ENCODE measurements at regions not wholly inside any gene's neighbourhood (a gene's known extent, or its start where the extent isn't known, plus 50 kb on each side); places are given as distances from the start of the nearest gene placed in this dataset.

DNA sequence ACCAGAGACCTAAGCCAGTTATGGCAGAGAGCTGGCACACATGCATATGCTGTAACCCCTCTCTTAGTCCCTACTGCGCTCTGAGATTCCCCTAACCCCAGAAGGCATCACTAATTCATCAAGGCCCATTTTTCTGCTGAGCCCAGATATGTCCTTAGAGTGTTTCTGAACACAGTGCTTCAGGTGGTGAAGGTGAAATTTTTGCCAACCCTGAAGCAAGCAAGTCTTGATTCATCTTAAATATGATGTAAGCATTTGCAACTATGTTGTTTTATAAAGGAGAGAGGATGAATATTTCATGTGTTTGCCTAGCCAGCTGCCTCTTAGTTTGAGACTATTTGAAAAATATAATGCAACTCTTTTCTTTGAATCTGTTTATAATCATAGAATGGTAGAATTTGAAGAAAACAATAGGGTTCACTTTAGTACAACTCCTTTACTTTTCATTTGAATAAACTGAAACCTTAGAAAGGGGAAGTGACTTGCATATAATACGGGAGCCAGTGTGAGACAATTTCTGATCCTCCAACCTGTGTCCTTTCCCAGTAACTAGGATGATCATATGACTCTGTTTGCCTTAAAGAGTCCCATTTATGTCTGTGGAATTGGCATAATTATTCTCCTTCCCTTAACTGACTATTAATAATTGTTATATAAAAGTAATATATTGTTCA, 194.3 kb upstream of the MTNR1B start:
- H3K9me3 Mint-ChIP-seq = no peaks in the 10 kb centered on the region
- no peak for TF ChIP-seq EZH2phosphoT487 (IDR thresholded peaks at IDR 0.05; ENCODE audit: unreplicated experiment)
- TF ChIP-seq ZNF114 (CRISPR knock-in tag; IDR thresholded peaks at IDR 0.05) = no peak
- TF ChIP-seq, protein P1, sequence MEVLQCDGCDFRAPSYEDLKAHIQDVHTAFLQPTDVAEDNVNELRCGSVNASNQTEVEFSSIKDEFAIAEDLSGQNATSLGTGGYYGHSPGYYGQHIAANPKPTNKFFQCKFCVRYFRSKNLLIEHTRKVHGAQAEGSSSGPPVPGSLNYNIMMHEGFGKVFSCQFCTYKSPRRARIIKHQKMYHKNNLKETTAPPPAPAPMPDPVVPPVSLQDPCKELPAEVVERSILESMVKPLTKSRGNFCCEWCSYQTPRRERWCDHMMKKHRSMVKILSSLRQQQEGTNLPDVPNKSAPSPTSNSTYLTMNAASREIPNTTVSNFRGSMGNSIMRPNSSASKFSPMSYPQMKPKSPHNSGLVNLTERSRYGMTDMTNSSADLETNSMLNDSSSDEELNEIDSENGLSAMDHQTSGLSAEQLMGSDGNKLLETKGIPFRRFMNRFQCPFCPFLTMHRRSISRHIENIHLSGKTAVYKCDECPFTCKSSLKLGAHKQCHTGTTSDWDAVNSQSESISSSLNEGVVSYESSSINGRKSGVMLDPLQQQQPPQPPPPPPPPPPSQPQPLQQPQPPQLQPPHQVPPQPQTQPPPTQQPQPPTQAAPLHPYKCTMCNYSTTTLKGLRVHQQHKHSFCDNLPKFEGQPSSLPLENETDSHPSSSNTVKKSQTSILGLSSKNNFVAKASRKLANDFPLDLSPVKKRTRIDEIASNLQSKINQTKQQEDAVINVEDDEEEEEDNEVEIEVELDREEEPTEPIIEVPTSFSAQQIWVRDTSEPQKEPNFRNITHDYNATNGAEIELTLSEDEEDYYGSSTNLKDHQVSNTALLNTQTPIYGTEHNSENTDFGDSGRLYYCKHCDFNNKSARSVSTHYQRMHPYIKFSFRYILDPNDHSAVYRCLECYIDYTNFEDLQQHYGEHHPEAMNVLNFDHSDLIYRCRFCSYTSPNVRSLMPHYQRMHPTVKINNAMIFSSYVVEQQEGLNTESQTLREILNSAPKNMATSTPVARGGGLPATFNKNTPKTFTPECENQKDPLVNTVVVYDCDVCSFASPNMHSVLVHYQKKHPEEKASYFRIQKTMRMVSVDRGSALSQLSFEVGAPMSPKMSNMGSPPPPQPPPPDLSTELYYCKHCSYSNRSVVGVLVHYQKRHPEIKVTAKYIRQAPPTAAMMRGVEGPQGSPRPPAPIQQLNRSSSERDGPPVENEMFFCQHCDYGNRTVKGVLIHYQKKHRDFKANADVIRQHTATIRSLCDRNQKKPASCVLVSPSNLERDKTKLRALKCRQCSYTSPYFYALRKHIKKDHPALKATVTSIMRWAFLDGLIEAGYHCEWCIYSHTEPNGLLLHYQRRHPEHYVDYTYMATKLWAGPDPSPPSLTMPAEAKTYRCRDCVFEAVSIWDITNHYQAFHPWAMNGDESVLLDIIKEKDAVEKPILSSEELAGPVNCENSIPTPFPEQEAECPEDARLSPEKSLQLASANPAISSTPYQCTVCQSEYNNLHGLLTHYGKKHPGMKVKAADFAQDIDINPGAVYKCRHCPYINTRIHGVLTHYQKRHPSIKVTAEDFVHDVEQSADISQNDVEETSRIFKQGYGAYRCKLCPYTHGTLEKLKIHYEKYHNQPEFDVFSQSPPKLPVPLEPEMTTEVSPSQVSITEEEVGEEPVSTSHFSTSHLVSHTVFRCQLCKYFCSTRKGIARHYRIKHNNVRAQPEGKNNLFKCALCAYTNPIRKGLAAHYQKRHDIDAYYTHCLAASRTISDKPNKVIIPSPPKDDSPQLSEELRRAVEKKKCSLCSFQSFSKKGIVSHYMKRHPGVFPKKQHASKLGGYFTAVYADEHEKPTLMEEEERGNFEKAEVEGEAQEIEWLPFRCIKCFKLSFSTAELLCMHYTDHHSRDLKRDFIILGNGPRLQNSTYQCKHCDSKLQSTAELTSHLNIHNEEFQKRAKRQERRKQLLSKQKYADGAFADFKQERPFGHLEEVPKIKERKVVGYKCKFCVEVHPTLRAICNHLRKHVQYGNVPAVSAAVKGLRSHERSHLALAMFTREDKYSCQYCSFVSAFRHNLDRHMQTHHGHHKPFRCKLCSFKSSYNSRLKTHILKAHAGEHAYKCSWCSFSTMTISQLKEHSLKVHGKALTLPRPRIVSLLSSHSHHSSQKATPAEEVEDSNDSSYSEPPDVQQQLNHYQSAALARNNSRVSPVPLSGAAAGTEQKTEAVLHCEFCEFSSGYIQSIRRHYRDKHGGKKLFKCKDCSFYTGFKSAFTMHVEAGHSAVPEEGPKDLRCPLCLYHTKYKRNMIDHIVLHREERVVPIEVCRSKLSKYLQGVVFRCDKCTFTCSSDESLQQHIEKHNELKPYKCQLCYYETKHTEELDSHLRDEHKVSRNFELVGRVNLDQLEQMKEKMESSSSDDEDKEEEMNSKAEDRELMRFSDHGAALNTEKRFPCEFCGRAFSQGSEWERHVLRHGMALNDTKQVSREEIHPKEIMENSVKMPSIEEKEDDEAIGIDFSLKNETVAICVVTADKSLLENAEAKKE (CRISPR knock-in tag; IDR thresholded peaks at IDR 0.05) = no peak
- TF ChIP-seq EZH2 (IDR thresholded peaks at IDR 0.05; ENCODE audit: low read depth, unreplicated experiment) = no peak
- TF ChIP-seq CREB1 (CRISPR knock-in tag; IDR thresholded peaks at IDR 0.05; ENCODE audit: low read depth) = no peak
- TF ChIP-seq, protein P2, sequence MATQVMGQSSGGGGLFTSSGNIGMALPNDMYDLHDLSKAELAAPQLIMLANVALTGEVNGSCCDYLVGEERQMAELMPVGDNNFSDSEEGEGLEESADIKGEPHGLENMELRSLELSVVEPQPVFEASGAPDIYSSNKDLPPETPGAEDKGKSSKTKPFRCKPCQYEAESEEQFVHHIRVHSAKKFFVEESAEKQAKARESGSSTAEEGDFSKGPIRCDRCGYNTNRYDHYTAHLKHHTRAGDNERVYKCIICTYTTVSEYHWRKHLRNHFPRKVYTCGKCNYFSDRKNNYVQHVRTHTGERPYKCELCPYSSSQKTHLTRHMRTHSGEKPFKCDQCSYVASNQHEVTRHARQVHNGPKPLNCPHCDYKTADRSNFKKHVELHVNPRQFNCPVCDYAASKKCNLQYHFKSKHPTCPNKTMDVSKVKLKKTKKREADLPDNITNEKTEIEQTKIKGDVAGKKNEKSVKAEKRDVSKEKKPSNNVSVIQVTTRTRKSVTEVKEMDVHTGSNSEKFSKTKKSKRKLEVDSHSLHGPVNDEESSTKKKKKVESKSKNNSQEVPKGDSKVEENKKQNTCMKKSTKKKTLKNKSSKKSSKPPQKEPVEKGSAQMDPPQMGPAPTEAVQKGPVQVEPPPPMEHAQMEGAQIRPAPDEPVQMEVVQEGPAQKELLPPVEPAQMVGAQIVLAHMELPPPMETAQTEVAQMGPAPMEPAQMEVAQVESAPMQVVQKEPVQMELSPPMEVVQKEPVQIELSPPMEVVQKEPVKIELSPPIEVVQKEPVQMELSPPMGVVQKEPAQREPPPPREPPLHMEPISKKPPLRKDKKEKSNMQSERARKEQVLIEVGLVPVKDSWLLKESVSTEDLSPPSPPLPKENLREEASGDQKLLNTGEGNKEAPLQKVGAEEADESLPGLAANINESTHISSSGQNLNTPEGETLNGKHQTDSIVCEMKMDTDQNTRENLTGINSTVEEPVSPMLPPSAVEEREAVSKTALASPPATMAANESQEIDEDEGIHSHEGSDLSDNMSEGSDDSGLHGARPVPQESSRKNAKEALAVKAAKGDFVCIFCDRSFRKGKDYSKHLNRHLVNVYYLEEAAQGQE (IDR thresholded peaks at IDR 0.05; ENCODE audit: unreplicated experiment) = no peak
- TF ChIP-seq ZNF331 (CRISPR knock-in tag; IDR thresholded peaks at IDR 0.05; ENCODE audit: low read depth) = no peak
- TF ChIP-seq, protein P3, sequence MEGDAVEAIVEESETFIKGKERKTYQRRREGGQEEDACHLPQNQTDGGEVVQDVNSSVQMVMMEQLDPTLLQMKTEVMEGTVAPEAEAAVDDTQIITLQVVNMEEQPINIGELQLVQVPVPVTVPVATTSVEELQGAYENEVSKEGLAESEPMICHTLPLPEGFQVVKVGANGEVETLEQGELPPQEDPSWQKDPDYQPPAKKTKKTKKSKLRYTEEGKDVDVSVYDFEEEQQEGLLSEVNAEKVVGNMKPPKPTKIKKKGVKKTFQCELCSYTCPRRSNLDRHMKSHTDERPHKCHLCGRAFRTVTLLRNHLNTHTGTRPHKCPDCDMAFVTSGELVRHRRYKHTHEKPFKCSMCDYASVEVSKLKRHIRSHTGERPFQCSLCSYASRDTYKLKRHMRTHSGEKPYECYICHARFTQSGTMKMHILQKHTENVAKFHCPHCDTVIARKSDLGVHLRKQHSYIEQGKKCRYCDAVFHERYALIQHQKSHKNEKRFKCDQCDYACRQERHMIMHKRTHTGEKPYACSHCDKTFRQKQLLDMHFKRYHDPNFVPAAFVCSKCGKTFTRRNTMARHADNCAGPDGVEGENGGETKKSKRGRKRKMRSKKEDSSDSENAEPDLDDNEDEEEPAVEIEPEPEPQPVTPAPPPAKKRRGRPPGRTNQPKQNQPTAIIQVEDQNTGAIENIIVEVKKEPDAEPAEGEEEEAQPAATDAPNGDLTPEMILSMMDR (conservative IDR thresholded peaks at IDR 0.05; ENCODE audit: low read depth in 2 of 2) = no peak
- no peak for TF ChIP-seq NANOG (IDR thresholded peaks at IDR 0.05; ENCODE audit: borderline replicate concordance)
- TF ChIP-seq JUNB (IDR thresholded peaks at IDR 0.05; ENCODE audit: unreplicated experiment) = no peak
- no peak for TF ChIP-seq STAT1 (IDR thresholded peaks at IDR 0.05; ENCODE audit: unreplicated experiment)
- TF ChIP-seq POLR2AphosphoS5 (IDR thresholded peaks at IDR 0.05; ENCODE audit: low read depth) = no peak
- TF ChIP-seq, protein P4, sequence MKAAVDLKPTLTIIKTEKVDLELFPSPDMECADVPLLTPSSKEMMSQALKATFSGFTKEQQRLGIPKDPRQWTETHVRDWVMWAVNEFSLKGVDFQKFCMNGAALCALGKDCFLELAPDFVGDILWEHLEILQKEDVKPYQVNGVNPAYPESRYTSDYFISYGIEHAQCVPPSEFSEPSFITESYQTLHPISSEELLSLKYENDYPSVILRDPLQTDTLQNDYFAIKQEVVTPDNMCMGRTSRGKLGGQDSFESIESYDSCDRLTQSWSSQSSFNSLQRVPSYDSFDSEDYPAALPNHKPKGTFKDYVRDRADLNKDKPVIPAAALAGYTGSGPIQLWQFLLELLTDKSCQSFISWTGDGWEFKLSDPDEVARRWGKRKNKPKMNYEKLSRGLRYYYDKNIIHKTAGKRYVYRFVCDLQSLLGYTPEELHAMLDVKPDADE (IDR thresholded peaks at IDR 0.05) = no peak
- H3K36me3 Mint-ChIP-seq (ENCODE audit: low read depth) = no peaks in the 10 kb centered on the region; the same call in 1 of the 3 replicates
- H3K27ac ChIP-seq (ENCODE audit: low read depth) = no peak overlapping the region
- no peak overlapping the region for H3K27ac Mint-ChIP-seq
- ATAC-seq (no peak), DNase-seq (ENCODE audit: low spot score) (no peak)
- no peaks in the 10 kb centered on the region for H4K20me1 ChIP-seq (replicated peaks; ENCODE audit: insufficient read depth)
- H3K27me3 ChIP-seq (ENCODE audit: insufficient read depth) = no peaks in the 10 kb centered on the region
- no peak overlapping the region for H2AFZ ChIP-seq
- H3K4me3 ChIP-seq = no peak overlapping the region
- H3F3A ChIP-seq (replicated peaks; ENCODE audit: low read depth) = no peaks in the 10 kb centered on the region
- no peaks in the 10 kb centered on the region for H3K79me2 ChIP-seq (replicated peaks; ENCODE audit: insufficient read depth)
- no peak overlapping the region for H3K4me2 ChIP-seq
- no peak overlapping the region for H3K4me3 Mint-ChIP-seq
- H3K4me1 Mint-ChIP-seq = peaks cover 25% of the 10 kb centered on the region
- H3K36me3 ChIP-seq (ENCODE audit: insufficient read depth) = no peaks in the 10 kb centered on the region
- H3K4me1 ChIP-seq (ENCODE audit: insufficient read depth) = peaks cover 21% of the 10 kb centered on the region
- peaks cover 4% of the 10 kb centered on the region for H3K27me3 Mint-ChIP-seq (ENCODE audit: insufficient read depth, low read depth, poor library complexity)
- no peaks in the 10 kb centered on the region; the same call in 1 of the 2 replicates for H3K9me2 ChIP-seq (ENCODE audit: insufficient read depth)

Data from GM23338 (cell line).